NCI-H2196 treated with DMSO at 0.1 percent for 48 hours (cell line): ENCODE measurements at regions not wholly inside any gene's neighbourhood (a gene's known extent, or its start where the extent isn't known, plus 50 kb on each side); places are given as distances from the start of the nearest gene placed in this dataset.

ENCODE experiments used
- DNase-seq: peaks from one replicate; lab custom pipeline; 2025; ENCODE audit not compliant: unreplicated experiment; lab: John Stamatoyannopoulos, UW

GRCh38 chr12:85352016-85352415, 72.0 kb downstream of the ALX1 start:
- no peak for DNase-seq

- DNase-seq, result no peak
Observed at GRCh38 chr12:85356596-85357385, 76.8 kb downstream of the ALX1 start.

GRCh38 chr12:85357609-85358008, 77.6 kb downstream of the ALX1 start:
- DNase-seq, result no peak

GRCh38 chr12:85358715-85359114, 78.7 kb downstream of the ALX1 start:
- DNase-seq, result no peak

- DNase-seq, result no peak
Observed at GRCh38 chr12:85363382-85364190, 83.6 kb downstream of the ALX1 start.

GRCh38 chr12:85367936-85368335, 87.9 kb downstream of the ALX1 start:
- no peak for DNase-seq

GRCh38 chr12:85369365-85370154, 89.5 kb downstream of the ALX1 start:
- DNase-seq, result no peak

- no peak for DNase-seq
Observed at GRCh38 chr12:85373045-85373444, 93.0 kb downstream of the ALX1 start.

- no peak for DNase-seq
Observed at GRCh38 chr12:85374981-85375380, 95.0 kb downstream of the ALX1 start.

- DNase-seq, result no peak
Observed at GRCh38 chr12:85385406-85385805, 105.4 kb downstream of the ALX1 start.

- DNase-seq, result no peak
Observed at GRCh38 chr12:85390266-85390665, 110.2 kb downstream of the ALX1 start.

- DNase-seq, result no peak
Observed at GRCh38 chr12:85392508-85392907, 112.5 kb downstream of the ALX1 start.

GRCh38 chr12:85393606-85394005, 113.6 kb downstream of the ALX1 start:
- no peak for DNase-seq

GRCh38 chr12:85394065-85394464, 114.0 kb downstream of the ALX1 start:
- no peak for DNase-seq

- DNase-seq, result no peak
Observed at GRCh38 chr12:85394809-85395208, 114.8 kb downstream of the ALX1 start.

- DNase-seq, result no peak
Observed at GRCh38 chr12:85405262-85405661, 125.2 kb downstream of the ALX1 start.

- DNase-seq, result no peak
Observed at GRCh38 chr12:85405781-85406522, 125.9 kb downstream of the ALX1 start.

GRCh38 chr12:85413266-85413665, 133.2 kb downstream of the ALX1 start:
- no peak for DNase-seq

- no peak for DNase-seq
Observed at GRCh38 chr12:85422762-85423161, 142.7 kb downstream of the ALX1 start.

- DNase-seq, result no peak
Observed at GRCh38 chr12:85423947-85424346, 143.9 kb downstream of the ALX1 start.
